ENCODE measurements at regions not wholly inside any gene's neighbourhood (a gene's known extent, or its start where the extent isn't known, plus 50 kb on each side); places are given as distances from the start of the nearest gene placed in this dataset.

GRCh38 chr1:95685081-95685480, 451.1 kb downstream of the RWDD3 start:
- TF ChIP-seq ELF1 (tag; IDR thresholded peaks at IDR 0.05) = no peak
- no peak for TF ChIP-seq ZBTB49 (CRISPR knock-in tag; IDR thresholded peaks at IDR 0.05; ENCODE audit: borderline replicate concordance)
- TF ChIP-seq ARNT (IDR thresholded peaks at IDR 0.05) = no peak
